Mucosa of descending colon (tissue), 3 donors: ENCODE measurements at regions not wholly inside any gene's neighbourhood (a gene's known extent, or its start where the extent isn't known, plus 50 kb on each side); places are given as distances from the start of the nearest gene placed in this dataset.
"Not testable (repeated sequence)": the region's sequence is repeated elsewhere in the genome, so short reads cannot be mapped to it uniquely, and the experiment has no call there.

ENCODE experiments used
- ATAC-seq: fragments of 200-7000 bp; cut with Tn5 transposase; one replicate; pipeline ENCODE4 v1.9.1; 2020; ENCODE audit warnings: mild to moderate bottlenecking, moderate library complexity
- DNase-seq, 3 donors: peaks; one replicate each; pipeline ENCODE4 v3.0.0-alpha.2; 2020
- H3K36me3 ChIP-seq: fragments of 200-600 bp; one replicate; pipeline ENCODE4 v1.8.0; 2021; ENCODE audit warnings: low read depth, mild to moderate bottlenecking
- H3K4me1 ChIP-seq: fragments of 200-600 bp; one replicate; pipeline ENCODE4 v1.8.0; 2021; ENCODE audit warnings: low read depth, mild to moderate bottlenecking
- H3K4me3 ChIP-seq: fragments of 200-600 bp; one replicate; pipeline ENCODE4 v1.8.0; 2021; ENCODE audit warnings: mild to moderate bottlenecking
- H3K9me3 ChIP-seq: fragments of 200-600 bp; one replicate; pipeline ENCODE4 v1.8.0; 2021; ENCODE audit warnings: mild to moderate bottlenecking
- CTCF ChIP-seq: fragments of 200-600 bp; IDR thresholded peaks from one replicate; pipeline ENCODE4 v1.8.0; 2022; ENCODE audit warnings: antibody characterized with exemption, mild to moderate bottlenecking
- intact Hi-C, 2 donors: fragments of 100-400 bp; cut with DNase I in 1 of 2; cut with micrococcal nuclease in 1 of 2; formaldehyde crosslinking; loops; one replicate each; pipeline versions ENCODE4 v1.11.0 to v1.11.1; 2022; cut with DNase I, micrococcal nuclease
- donor health status: DM: no; HTN: no; CAD: no; lungs with moderate emphysema.
- donor health status: DM: no; HTN: no; CAD: no.
- donor health status: DM: no; HTN: yes; CAD: no.

GRCh38 chr1:229736376-229736775 is 110.3 kb downstream of the URB2 start:
- DNase-seq: no peak
- Histone ChIP-seq H3K36me3 (no peaks in the 10 kb centered on the region), H3K4me1 (no peaks in the 10 kb centered on the region), H3K4me3 (no peak overlapping the region), H3K9me3 (peaks cover 18% of the 10 kb centered on the region)
- no peak for ATAC-seq
- intact Hi-C loops: no loop called here
- TF ChIP-seq CTCF: no peak

DNA sequence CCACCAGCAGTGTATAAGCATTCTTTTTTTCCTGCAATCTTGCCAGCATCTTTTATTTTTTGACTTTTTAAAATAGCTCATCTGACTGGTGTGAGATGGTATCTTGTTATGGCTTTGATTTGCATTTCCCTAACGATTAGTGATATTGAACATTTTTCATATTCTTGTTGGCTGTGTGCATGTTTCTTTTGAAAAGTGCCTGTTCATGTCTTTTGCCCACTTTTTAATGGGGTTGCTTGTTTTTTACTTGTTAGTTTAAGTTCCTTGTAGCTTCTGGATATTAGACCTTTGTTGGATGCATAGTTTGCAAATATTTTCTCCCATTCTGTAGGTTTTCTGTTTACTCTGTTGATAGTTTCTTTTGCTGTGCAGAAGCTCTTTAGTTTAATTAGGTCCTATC is 116.6 kb downstream of the URB2 start:
- ATAC-seq, intact Hi-C loops, H3K4me3 ChIP-seq, H3K9me3 ChIP-seq, H3K36me3 ChIP-seq, H3K4me1 ChIP-seq, DNase-seq: not testable (repeated sequence)

DNA sequence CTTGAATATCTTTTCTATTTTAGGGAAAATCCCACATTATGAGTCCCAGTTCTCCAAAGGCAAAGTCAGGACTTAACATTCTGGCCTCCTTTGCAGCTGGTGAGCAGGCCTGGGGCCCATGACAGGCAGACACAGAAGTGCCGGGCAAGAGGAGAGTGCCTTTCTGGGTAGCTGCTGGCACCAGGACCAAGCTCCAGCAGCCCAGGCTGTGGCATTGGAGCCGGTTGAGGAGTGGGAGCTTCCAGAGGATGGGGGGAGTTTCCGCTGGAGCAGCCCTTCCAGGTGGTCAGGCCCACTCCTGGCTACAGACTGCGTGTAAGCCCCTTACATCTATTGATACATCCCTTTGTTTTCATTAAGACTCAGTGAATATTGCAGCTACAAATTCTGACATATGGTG is 123.9 kb downstream of the URB2 start:
- no peak for DNase-seq
- intact Hi-C loops: no loop called here
- TF ChIP-seq CTCF: no peak
- H3K4me1 ChIP-seq: peaks cover 6% of the 10 kb centered on the region
- H3K4me3 ChIP-seq: no peak overlapping the region
- H3K36me3 ChIP-seq: no peaks in the 10 kb centered on the region
- no peak for ATAC-seq
- H3K9me3 ChIP-seq: no peaks in the 10 kb centered on the region

- Histone ChIP-seq H3K4me1 (peaks cover 6% of the 10 kb centered on the region), H3K36me3 (no peaks in the 10 kb centered on the region), H3K4me3 (no peak overlapping the region), H3K9me3 (no peaks in the 10 kb centered on the region)
- ATAC-seq (no peak), DNase-seq (no peak)
- intact Hi-C loops: no loop called here
- TF ChIP-seq CTCF: no peak
Observed at GRCh38 chr1:229751610-229752009, 125.6 kb downstream of the URB2 start.

GRCh38 chr1:229752679-229753078 is 126.6 kb downstream of the URB2 start:
- Histone ChIP-seq H3K4me3 (no peak overlapping the region), H3K36me3 (no peaks in the 10 kb centered on the region), H3K9me3 (no peaks in the 10 kb centered on the region), H3K4me1 (peaks cover 6% of the 10 kb centered on the region)
- intact Hi-C loops: no loop called here
- DNase-seq (no peak), ATAC-seq (no peak)
- TF ChIP-seq CTCF: no peak

- peak; percentile 70 to 81 (median 70) for DNase-seq
- ATAC-seq: peak; percentile 99
- TF ChIP-seq CTCF: no peak
- no peak overlapping the region for H3K4me3 ChIP-seq
- H3K36me3 ChIP-seq: no peaks in the 10 kb centered on the region
- no peaks in the 10 kb centered on the region for H3K9me3 ChIP-seq
- peaks cover 6% of the 10 kb centered on the region for H3K4me1 ChIP-seq
- intact Hi-C loops: no loop called here
Observed at GRCh38 chr1:229753764-229754551, 127.9 kb downstream of the URB2 start.
